Astrocyte (in vitro differentiated cells and primary cell): ENCODE measurements at regions not wholly inside any gene's neighbourhood (a gene's known extent, or its start where the extent isn't known, plus 50 kb on each side); places are given as distances from the start of the nearest gene placed in this dataset.

Experiments
- DNase-seq: peaks from one replicate; pipeline ENCODE4 v3.0.0-alpha.2; 2010; ENCODE audit warnings: low read depth
- FAIRE-seq: peaks from 2 replicates; lab custom pipeline; 2011; peaks lifted over from hg19 to GRCh38; lab: Jason Lieb, UNC
- H2AFZ ChIP-seq: 2 replicates; pipeline ENCODE4 v1.6.0; 2012; ENCODE audit warnings: low read depth, low read length, inconsistent platforms
- H3K27ac ChIP-seq: 2 replicates; pipeline ENCODE4 v1.5.1; 2011; ENCODE audit warnings: low read depth, low read length, inconsistent platforms
- H3K27me3 ChIP-seq: 2 replicates; pipeline ENCODE4 v1.6.0; 2011; ENCODE audit warnings: low read length, inconsistent platforms; ENCODE audit not compliant: insufficient read depth
- H3K36me3 ChIP-seq: 2 replicates; pipeline ENCODE4 v1.5.1; 2011; ENCODE audit warnings: low read length, inconsistent platforms; ENCODE audit not compliant: insufficient read depth
- H3K4me1 ChIP-seq: 2 replicates; pipeline ENCODE4 v1.5.1; 2011; ENCODE audit warnings: low read length, inconsistent platforms; ENCODE audit not compliant: insufficient read depth
- H3K4me2 ChIP-seq: 2 replicates; pipeline ENCODE4 v1.6.0; 2012; ENCODE audit warnings: low read length, inconsistent platforms
- H3K4me3 ChIP-seq: 2 replicates; pipeline ENCODE4 v1.5.1; 2011; ENCODE audit warnings: low read depth, mild to moderate bottlenecking, low read length, inconsistent platforms; ENCODE audit not compliant: insufficient read depth
- H3K79me2 ChIP-seq: 2 replicates; pipeline ENCODE4 v1.6.0; 2012; ENCODE audit warnings: mild to moderate bottlenecking, low read length, inconsistent platforms; ENCODE audit not compliant: insufficient read depth
- H3K9ac ChIP-seq: 2 replicates; pipeline ENCODE4 v1.6.0; 2012; ENCODE audit warnings: mild to moderate bottlenecking, low read length, inconsistent platforms
- H3K9me3 ChIP-seq: 2 replicates; pipeline ENCODE4 v1.5.1; 2012; ENCODE audit warnings: low read depth, mild to moderate bottlenecking, low read length, inconsistent platforms; ENCODE audit not compliant: insufficient read depth
- H4K20me1 ChIP-seq: 2 replicates; pipeline ENCODE4 v1.6.0; 2012; ENCODE audit warnings: low read length, inconsistent platforms; ENCODE audit not compliant: insufficient read depth
- H3K27ac Mint-ChIP-seq: one replicate; pipeline ENCODE4 v1.8.0; 2021; ENCODE audit warnings: mild to moderate bottlenecking, mixed read lengths; ENCODE audit not compliant: unreplicated experiment
- H3K27me3 Mint-ChIP-seq: one replicate; pipeline ENCODE4 v1.8.0; 2021; ENCODE audit warnings: low read depth, mixed read lengths; ENCODE audit not compliant: unreplicated experiment
- H3K36me3 Mint-ChIP-seq: one replicate; pipeline ENCODE4 v1.8.0; 2021; ENCODE audit warnings: low read depth, mixed read lengths; ENCODE audit not compliant: unreplicated experiment
- H3K4me1 Mint-ChIP-seq: one replicate; pipeline ENCODE4 v1.8.0; 2021; ENCODE audit warnings: low read depth, mixed read lengths; ENCODE audit not compliant: unreplicated experiment
- H3K4me3 Mint-ChIP-seq: one replicate; pipeline ENCODE4 v1.8.0; 2021; ENCODE audit warnings: mild to moderate bottlenecking, moderate library complexity, mixed read lengths; ENCODE audit not compliant: unreplicated experiment
- H3K9me3 Mint-ChIP-seq: one replicate; pipeline ENCODE4 v1.8.0; 2021; ENCODE audit warnings: mild to moderate bottlenecking, mixed read lengths; ENCODE audit not compliant: unreplicated experiment
- CTCF ChIP-seq: IDR thresholded peaks from 2 replicates; pipeline ENCODE4 v1.5.1; 2011; ENCODE audit warnings: low read depth, mild to moderate bottlenecking, inconsistent platforms, low read length, moderate library complexity; ENCODE audit not compliant: insufficient read depth
- EZH2 ChIP-seq: IDR thresholded peaks from 2 replicates; pipeline ENCODE4 v1.6.1; 2012; ENCODE audit warnings: mild to moderate bottlenecking, low read length, inconsistent platforms; ENCODE audit not compliant: insufficient read depth

DNA sequence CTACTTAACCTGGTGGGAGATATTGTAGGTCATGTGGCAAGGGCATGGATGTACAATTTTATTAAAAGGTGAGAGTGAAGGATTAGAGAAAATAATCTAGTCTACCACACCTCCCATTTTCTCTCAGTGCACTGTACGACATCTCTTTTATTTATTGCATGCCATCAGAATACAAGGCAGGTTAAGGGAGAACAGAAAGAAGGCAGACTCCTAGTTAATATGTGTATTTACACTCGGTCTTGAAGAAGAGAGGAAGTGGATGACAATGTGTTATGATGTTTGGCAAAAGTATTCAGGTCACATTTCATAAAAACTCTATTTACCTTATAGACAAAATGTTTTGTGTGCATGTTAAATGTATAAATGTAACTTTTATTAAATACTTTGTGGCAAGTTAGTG is 306.1 kb downstream of the CTH start:
- no peak overlapping the region for H3K27ac Mint-ChIP-seq
- no peak overlapping the region for H3K27ac ChIP-seq
- H3K27me3 ChIP-seq, result no peaks in the 10 kb centered on the region
- H4K20me1 ChIP-seq, result no peaks in the 10 kb centered on the region
- no peaks in the 10 kb centered on the region for H3K27me3 Mint-ChIP-seq
- H3K9ac ChIP-seq, result no peak overlapping the region
- no peak overlapping the region for H2AFZ ChIP-seq
- no peaks in the 10 kb centered on the region for H3K36me3 Mint-ChIP-seq
- H3K9me3 ChIP-seq, result no peaks in the 10 kb centered on the region
- no peaks in the 10 kb centered on the region for H3K4me1 ChIP-seq
- no peaks in the 10 kb centered on the region for H3K36me3 ChIP-seq
- no peak overlapping the region for H3K4me3 Mint-ChIP-seq
- H3K4me1 Mint-ChIP-seq, result peaks cover 1% of the 10 kb centered on the region
- no peaks in the 10 kb centered on the region for H3K9me3 Mint-ChIP-seq
- TF ChIP-seq CTCF, result no peak
- TF ChIP-seq EZH2, result no peak
- no peak overlapping the region for H3K4me3 ChIP-seq
- no peaks in the 10 kb centered on the region for H3K79me2 ChIP-seq
- DNase-seq (no peak), FAIRE-seq (no peak)
- H3K4me2 ChIP-seq, result no peak overlapping the region

- Mint-ChIP-seq H3K9me3 (no peaks in the 10 kb centered on the region), H3K36me3 (no peaks in the 10 kb centered on the region), H3K4me3 (no peak overlapping the region), H3K27ac (no peak overlapping the region), H3K4me1 (peaks cover 1% of the 10 kb centered on the region), H3K27me3 (no peaks in the 10 kb centered on the region)
- no peaks in the 10 kb centered on the region for H3K79me2 ChIP-seq
- H3K9ac ChIP-seq, result no peak overlapping the region
- H3K36me3 ChIP-seq, result no peaks in the 10 kb centered on the region
- TF ChIP-seq CTCF (no peak), EZH2 (no peak)
- no peaks in the 10 kb centered on the region for H4K20me1 ChIP-seq
- no peak overlapping the region for H3K4me3 ChIP-seq
- H3K27me3 ChIP-seq, result no peaks in the 10 kb centered on the region
- no peak for FAIRE-seq
- H3K27ac ChIP-seq, result no peak overlapping the region
- H3K9me3 ChIP-seq, result no peaks in the 10 kb centered on the region
- no peak for DNase-seq
- H3K4me1 ChIP-seq, result no peaks in the 10 kb centered on the region
- no peak overlapping the region for H3K4me2 ChIP-seq
- H2AFZ ChIP-seq, result no peak overlapping the region
These were observed 306.6 kb downstream of the CTH start for GRCh38 chr1:70717656-70718055.

- Histone ChIP-seq H3K27me3 (no peaks in the 10 kb centered on the region), H3K9ac (no peak overlapping the region), H3K9me3 (no peaks in the 10 kb centered on the region), H3K27ac (no peak overlapping the region), H3K4me3 (no peak overlapping the region), H4K20me1 (no peaks in the 10 kb centered on the region), H3K4me2 (no peak overlapping the region), H2AFZ (no peak overlapping the region), H3K36me3 (no peaks in the 10 kb centered on the region), H3K79me2 (no peaks in the 10 kb centered on the region), H3K4me1 (no peaks in the 10 kb centered on the region)
- Mint-ChIP-seq H3K27me3 (no peaks in the 10 kb centered on the region), H3K4me1 (peaks cover 1% of the 10 kb centered on the region), H3K4me3 (no peak overlapping the region), H3K27ac (no peak overlapping the region), H3K36me3 (no peaks in the 10 kb centered on the region), H3K9me3 (no peaks in the 10 kb centered on the region)
- DNase-seq (no peak), FAIRE-seq (no peak)
- TF ChIP-seq EZH2 (no peak), CTCF (no peak)
These were observed 307.1 kb downstream of the CTH start for GRCh38 chr1:70718086-70718630.
